ENCODE measurements at regions not wholly inside any gene's neighbourhood (a gene's known extent, or its start where the extent isn't known, plus 50 kb on each side); places are given as distances from the start of the nearest gene placed in this dataset.

- no peak for DNase-seq
- no peak overlapping the region for H3K27ac ChIP-seq
- TF ChIP-seq, protein P1, sequence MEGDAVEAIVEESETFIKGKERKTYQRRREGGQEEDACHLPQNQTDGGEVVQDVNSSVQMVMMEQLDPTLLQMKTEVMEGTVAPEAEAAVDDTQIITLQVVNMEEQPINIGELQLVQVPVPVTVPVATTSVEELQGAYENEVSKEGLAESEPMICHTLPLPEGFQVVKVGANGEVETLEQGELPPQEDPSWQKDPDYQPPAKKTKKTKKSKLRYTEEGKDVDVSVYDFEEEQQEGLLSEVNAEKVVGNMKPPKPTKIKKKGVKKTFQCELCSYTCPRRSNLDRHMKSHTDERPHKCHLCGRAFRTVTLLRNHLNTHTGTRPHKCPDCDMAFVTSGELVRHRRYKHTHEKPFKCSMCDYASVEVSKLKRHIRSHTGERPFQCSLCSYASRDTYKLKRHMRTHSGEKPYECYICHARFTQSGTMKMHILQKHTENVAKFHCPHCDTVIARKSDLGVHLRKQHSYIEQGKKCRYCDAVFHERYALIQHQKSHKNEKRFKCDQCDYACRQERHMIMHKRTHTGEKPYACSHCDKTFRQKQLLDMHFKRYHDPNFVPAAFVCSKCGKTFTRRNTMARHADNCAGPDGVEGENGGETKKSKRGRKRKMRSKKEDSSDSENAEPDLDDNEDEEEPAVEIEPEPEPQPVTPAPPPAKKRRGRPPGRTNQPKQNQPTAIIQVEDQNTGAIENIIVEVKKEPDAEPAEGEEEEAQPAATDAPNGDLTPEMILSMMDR (IDR thresholded peaks at IDR 0.05), result no peak
- TF ChIP-seq EP300 (IDR thresholded peaks at IDR 0.05) (no peak), POLR2A (IDR thresholded peaks at IDR 0.05) (no peak)
- no peaks in the 10 kb centered on the region for H3K36me3 ChIP-seq
- no peaks in the 10 kb centered on the region for H3K4me1 ChIP-seq (ENCODE audit: insufficient read depth)
- no peaks in the 10 kb centered on the region for H3K9me3 ChIP-seq
- no peak overlapping the region for H3K4me3 ChIP-seq
- intact Hi-C loops (cut with DNase I), result no loop called here
- WGBS, 3 donors, result 82 to 85% (median 82%) methylated on average over 4 of the region's 4 CpGs
- no peaks in the 10 kb centered on the region for H3K27me3 ChIP-seq
Observed at GRCh38 chr1:56220021-56220420, 359.3 kb downstream of the PLPP3 start.

DNA sequence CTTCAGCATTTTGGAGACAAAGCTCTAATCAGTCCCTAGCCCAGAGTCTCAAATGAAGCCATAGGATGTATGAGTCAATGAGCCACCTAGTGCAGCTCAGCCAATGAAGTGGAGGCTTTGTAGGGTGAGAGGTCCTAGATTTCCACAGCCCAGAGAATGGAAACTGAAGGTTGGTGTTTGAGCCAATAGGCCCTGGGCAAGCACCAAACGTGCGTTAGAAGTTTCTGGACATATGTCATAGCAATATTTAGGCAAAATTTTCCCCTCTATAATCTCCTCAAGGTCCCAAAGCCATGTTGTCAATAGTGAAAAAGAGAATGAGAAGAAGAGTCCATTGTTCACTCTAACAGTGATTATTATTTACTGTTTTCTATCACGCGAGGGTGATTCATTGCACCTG lies 361.3 kb downstream of the PLPP3 start:
- intact Hi-C loops (cut with DNase I), result no loop called here

DNA sequence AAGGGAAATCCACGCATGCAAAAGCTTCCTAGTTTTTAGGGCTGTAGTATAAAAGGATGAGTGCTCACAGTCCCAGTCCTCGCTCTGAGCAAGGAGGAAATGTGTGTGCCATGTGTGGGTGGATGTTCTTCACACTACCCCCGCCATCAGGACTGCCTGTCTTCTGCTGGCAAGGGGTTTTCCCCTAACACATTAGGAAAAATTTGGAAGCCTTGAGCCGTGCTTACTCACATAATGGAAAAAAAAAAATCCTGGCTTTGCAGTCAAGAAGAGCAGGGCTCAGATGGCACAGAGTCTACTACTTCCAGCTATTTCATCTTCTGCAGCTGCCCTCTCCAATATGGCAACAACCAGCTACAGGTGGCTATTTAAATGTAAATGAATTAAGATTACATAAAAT lies 363.1 kb downstream of the PLPP3 start:
- Histone ChIP-seq H3K27me3 (no peaks in the 10 kb centered on the region), H3K4me3 (no peak overlapping the region), H3K36me3 (no peaks in the 10 kb centered on the region), H3K27ac (no peak overlapping the region), H3K9me3 (no peaks in the 10 kb centered on the region), H3K4me1 (ENCODE audit: insufficient read depth) (no peaks in the 10 kb centered on the region)
- no peak for DNase-seq
- TF ChIP-seq EP300 (IDR thresholded peaks at IDR 0.05), result no peak
- TF ChIP-seq, protein P1 (IDR thresholded peaks at IDR 0.05), result no peak
- TF ChIP-seq POLR2A (IDR thresholded peaks at IDR 0.05), result no peak
- 56 to 68% (median 64%) methylated on average over 4 of the region's 4 CpGs for WGBS, 3 donors
- intact Hi-C loops (cut with DNase I), result no loop called here

More for the DNA sequence above, 361.3 kb downstream of the PLPP3 start:
- no peak overlapping the region for H3K4me3 ChIP-seq
- no peak for DNase-seq
- no peak for TF ChIP-seq EP300 (IDR thresholded peaks at IDR 0.05)
- TF ChIP-seq POLR2A (IDR thresholded peaks at IDR 0.05), result no peak
- TF ChIP-seq, protein P1 (IDR thresholded peaks at IDR 0.05), result no peak
- 87 to 93% (median 88%) methylated on average over 4 of the region's 4 CpGs for WGBS, 3 donors
- no peaks in the 10 kb centered on the region for H3K36me3 ChIP-seq
- no peaks in the 10 kb centered on the region for H3K9me3 ChIP-seq
- H3K27me3 ChIP-seq, result no peaks in the 10 kb centered on the region
- H3K4me1 ChIP-seq (ENCODE audit: insufficient read depth), result no peaks in the 10 kb centered on the region
- H3K27ac ChIP-seq, result no peak overlapping the region

DNA sequence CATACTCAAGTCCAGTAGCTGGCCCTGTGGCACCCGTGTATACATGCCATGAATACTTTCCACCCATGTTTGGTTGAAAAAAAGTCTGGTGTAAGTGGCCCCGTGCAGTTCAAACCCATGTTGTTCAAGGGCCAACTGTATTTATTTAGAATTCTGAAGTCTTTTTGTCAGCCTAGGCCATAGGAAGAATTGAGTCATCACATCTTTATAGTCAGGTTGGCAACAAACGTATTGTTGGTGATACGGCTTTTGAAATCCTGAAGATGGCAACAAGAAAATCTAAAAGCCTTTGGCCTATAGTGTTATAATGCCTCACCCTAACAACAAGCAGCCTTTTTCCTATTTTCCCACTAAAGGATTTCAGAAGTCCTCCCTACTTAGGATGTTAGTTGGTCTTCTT lies 363.6 kb downstream of the PLPP3 start:
- Histone ChIP-seq H3K27me3 (no peaks in the 10 kb centered on the region), H3K4me3 (no peak overlapping the region), H3K9me3 (no peaks in the 10 kb centered on the region), H3K4me1 (ENCODE audit: insufficient read depth) (no peaks in the 10 kb centered on the region), H3K36me3 (no peaks in the 10 kb centered on the region), H3K27ac (no peak overlapping the region)
- 86 to 91% (median 90%) methylated on average over 4 of the region's 4 CpGs for WGBS, 3 donors
- intact Hi-C loops (cut with DNase I), result no loop called here
- TF ChIP-seq EP300 (IDR thresholded peaks at IDR 0.05) (no peak), POLR2A (IDR thresholded peaks at IDR 0.05) (no peak)
- TF ChIP-seq, protein P1 (IDR thresholded peaks at IDR 0.05), result no peak
- DNase-seq, result no peak

DNA sequence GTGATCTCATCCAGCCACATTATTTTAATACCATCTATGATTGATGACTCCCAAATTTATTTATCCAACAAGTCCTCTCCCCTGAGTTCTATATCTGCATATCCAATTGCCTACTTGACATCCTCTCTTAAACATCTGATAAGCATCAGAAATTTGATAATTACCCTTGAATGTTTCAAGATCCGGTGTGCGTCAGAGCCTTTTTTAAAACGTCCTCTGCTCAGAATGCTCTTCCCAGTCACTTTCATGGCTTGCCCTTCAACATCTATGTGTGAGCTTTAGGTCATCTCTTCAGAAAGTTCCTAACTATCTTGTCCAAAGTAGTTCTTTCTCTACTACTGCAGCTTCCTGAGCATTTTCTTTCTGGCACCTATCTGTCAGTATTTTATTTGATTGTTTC lies 364.3 kb downstream of the PLPP3 start:
- 85 to 93% (median 91%) methylated on average over 3 of the region's 3 CpGs for WGBS, 3 donors
- no peak for DNase-seq
- no peaks in the 10 kb centered on the region for H3K36me3 ChIP-seq
- H3K27ac ChIP-seq, result no peak overlapping the region
- H3K4me3 ChIP-seq, result no peak overlapping the region
- TF ChIP-seq POLR2A (IDR thresholded peaks at IDR 0.05) (no peak), EP300 (IDR thresholded peaks at IDR 0.05) (no peak)
- TF ChIP-seq, protein P1 (IDR thresholded peaks at IDR 0.05), result no peak
- H3K27me3 ChIP-seq, result no peaks in the 10 kb centered on the region
- H3K9me3 ChIP-seq, result no peaks in the 10 kb centered on the region
- no peaks in the 10 kb centered on the region for H3K4me1 ChIP-seq (ENCODE audit: insufficient read depth)
- intact Hi-C loops (cut with DNase I), result no loop called here

Data from ovary (tissue), 7 donors.